ENCODE measurements at regions not wholly inside any gene's neighbourhood (a gene's known extent, or its start where the extent isn't known, plus 50 kb on each side); places are given as distances from the start of the nearest gene placed in this dataset.
"Not testable (repeated sequence)": the region's sequence is repeated elsewhere in the genome, so short reads cannot be mapped to it uniquely, and the experiment has no call there.

DNA sequence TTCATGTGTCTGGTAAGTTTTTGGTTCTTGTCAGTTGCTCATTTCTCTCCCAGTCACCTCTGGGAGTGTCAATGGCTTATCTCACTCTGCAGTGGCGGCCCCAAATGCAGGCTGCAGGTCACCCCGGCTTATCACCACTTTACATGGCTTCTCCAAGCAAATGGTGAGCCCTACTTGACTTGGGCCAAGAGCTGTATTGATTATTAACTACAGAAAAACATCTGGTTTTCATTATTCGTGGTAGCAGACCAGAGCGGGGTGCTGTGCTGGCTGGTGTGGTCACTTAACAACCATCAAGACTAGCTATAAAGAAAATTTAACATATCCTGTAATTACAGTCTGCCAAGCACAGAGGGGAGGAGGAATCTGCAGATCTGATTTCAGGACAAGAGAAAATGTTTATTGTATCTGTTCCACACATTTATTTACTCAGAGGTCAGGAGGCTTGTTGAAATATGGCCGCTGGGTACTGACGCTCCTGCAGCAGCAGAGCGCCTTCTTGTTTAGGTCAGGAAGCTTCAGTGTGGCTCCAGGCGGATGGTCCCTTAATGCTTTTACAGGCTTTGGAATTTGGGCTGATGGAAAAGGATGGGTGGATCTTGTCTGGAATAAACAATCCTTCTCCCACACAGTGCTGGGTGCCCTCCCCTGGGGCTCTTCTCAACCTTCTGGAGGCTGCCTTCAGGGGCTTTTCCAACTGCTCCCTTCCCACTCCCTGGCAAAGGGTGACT lies 87.8 kb downstream of the HLX start:
- TF ChIP-seq, protein P1, sequence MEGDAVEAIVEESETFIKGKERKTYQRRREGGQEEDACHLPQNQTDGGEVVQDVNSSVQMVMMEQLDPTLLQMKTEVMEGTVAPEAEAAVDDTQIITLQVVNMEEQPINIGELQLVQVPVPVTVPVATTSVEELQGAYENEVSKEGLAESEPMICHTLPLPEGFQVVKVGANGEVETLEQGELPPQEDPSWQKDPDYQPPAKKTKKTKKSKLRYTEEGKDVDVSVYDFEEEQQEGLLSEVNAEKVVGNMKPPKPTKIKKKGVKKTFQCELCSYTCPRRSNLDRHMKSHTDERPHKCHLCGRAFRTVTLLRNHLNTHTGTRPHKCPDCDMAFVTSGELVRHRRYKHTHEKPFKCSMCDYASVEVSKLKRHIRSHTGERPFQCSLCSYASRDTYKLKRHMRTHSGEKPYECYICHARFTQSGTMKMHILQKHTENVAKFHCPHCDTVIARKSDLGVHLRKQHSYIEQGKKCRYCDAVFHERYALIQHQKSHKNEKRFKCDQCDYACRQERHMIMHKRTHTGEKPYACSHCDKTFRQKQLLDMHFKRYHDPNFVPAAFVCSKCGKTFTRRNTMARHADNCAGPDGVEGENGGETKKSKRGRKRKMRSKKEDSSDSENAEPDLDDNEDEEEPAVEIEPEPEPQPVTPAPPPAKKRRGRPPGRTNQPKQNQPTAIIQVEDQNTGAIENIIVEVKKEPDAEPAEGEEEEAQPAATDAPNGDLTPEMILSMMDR (IDR thresholded peaks at IDR 0.05; ENCODE audit: low read depth, low read length), result no peak

GRCh38 chr1:220967911-220968310 lies 88.7 kb downstream of the HLX start:
- TF ChIP-seq, protein P1 (IDR thresholded peaks at IDR 0.05; ENCODE audit: low read depth, low read length), result no peak
- no peak overlapping the region for H3K4me3 ChIP-seq (ENCODE audit: low read depth, low read length)

More for the DNA sequence above, 87.8 kb downstream of the HLX start:
- H3K4me3 ChIP-seq (ENCODE audit: low read depth, low read length), result no peak overlapping the region

- not testable (repeated sequence) for H3K4me3 ChIP-seq (ENCODE audit: low read depth, low read length)
Measured at GRCh38 chr1:220969281-220969680, 90.0 kb downstream of the HLX start.

GRCh38 chr1:220970311-220970710 lies 91.1 kb downstream of the HLX start:
- H3K4me3 ChIP-seq (ENCODE audit: low read depth, low read length), result no peak overlapping the region
- TF ChIP-seq, protein P1 (IDR thresholded peaks at IDR 0.05; ENCODE audit: low read depth, low read length), result no peak

GRCh38 chr1:220971221-220971620 lies 92.0 kb downstream of the HLX start:
- no peak overlapping the region for H3K4me3 ChIP-seq (ENCODE audit: low read depth, low read length)
- TF ChIP-seq, protein P1 (IDR thresholded peaks at IDR 0.05; ENCODE audit: low read depth, low read length), result no peak

- TF ChIP-seq, protein P1 (IDR thresholded peaks at IDR 0.05; ENCODE audit: low read depth, low read length), result no peak
Measured at GRCh38 chr1:220974431-220974830, 95.2 kb downstream of the HLX start.

GRCh38 chr1:220976390-220976789 lies 97.1 kb downstream of the HLX start:
- TF ChIP-seq, protein P1 (IDR thresholded peaks at IDR 0.05; ENCODE audit: low read depth, low read length), result no peak
- no peak overlapping the region for H3K4me3 ChIP-seq (ENCODE audit: low read depth, low read length)

More at GRCh38 chr1:220974431-220974830, 95.2 kb downstream of the HLX start:
- no peak overlapping the region for H3K4me3 ChIP-seq (ENCODE audit: low read depth, low read length)

- no peak overlapping the region for H3K4me3 ChIP-seq (ENCODE audit: low read depth, low read length)
- TF ChIP-seq, protein P1 (IDR thresholded peaks at IDR 0.05; ENCODE audit: low read depth, low read length), result no peak
Measured at GRCh38 chr1:220979371-220979770, 100.1 kb downstream of the HLX start.
